Activated CD8-positive, alpha-beta T cell treated with anti-CD3 and anti-CD28 coated beads, Interleukin-2, amount 10 ng/mL, durations not matched to agents 7 days and 5 days (primary cell): ENCODE measurements at regions not wholly inside any gene's neighbourhood (a gene's known extent, or its start where the extent isn't known, plus 50 kb on each side); places are given as distances from the start of the nearest gene placed in this dataset.
A peak's percentile ranks its signal among the peaks of the same experiment; 100 is the strongest.

Source experiments
- ATAC-seq: fragments of 150-1000 bp; cut with Tn5 transposase; one replicate; pipeline ENCODE4 v1.10.0; 2021; ENCODE audit warnings: moderate library complexity
- CTCF ChIA-PET: fragments of 350-600 bp; sonication (Branson Sonifier 250); formaldehyde crosslinking; loops from one replicate; lab custom pipeline; 2021; ENCODE audit warnings: antibody characterized with exemption; lab: Charles Lee
- POLR2A ChIA-PET: fragments of 350-600 bp; sonication (Branson Sonifier 250); formaldehyde crosslinking; loops from one replicate; lab custom pipeline; 2021; ENCODE audit warnings: antibody characterized with exemption; lab: Charles Lee
- DNase-seq: peaks from one replicate; pipeline ENCODE4 v3.0.0-alpha.2; 2020
- H3K27ac Mint-ChIP-seq: one replicate; pipeline ENCODE4 v1.8.0; 2021; ENCODE audit warnings: mild to moderate bottlenecking, mixed read lengths
- H3K27me3 Mint-ChIP-seq: one replicate; pipeline ENCODE4 v1.8.0; 2021; ENCODE audit warnings: low read depth, mixed read lengths
- H3K36me3 Mint-ChIP-seq: one replicate; pipeline ENCODE4 v1.8.0; 2021; ENCODE audit warnings: low read depth, mixed read lengths
- H3K4me1 Mint-ChIP-seq: one replicate; pipeline ENCODE4 v1.8.0; 2021; ENCODE audit warnings: low read depth, mixed read lengths
- H3K4me3 Mint-ChIP-seq: one replicate; pipeline ENCODE4 v1.8.0; 2021; ENCODE audit warnings: mild to moderate bottlenecking, mixed read lengths
- H3K9me3 Mint-ChIP-seq: one replicate; pipeline ENCODE4 v1.8.0; 2022; ENCODE audit warnings: mixed read lengths; ENCODE audit not compliant: insufficient read depth

DNA sequence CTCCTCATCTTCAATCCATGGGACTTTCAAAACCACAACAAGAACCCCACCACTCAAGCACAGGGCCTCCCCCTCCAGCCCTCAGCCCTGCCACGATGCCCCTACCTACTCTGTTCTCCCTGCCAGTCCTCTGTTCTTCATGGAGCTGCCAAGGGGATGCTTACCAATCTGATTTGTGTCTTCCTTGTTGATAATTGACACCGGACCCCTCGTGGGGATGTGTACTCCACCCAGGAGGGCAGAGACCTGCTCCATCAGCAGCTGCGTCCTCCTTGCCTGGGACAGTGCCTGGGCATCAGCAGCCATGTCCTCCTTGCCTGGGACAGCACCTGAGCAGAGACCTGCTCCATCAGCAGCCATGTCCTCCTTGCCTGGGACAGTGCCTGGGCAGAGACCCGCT lies 1489.2 kb downstream of the TBC1D22A start:
- Mint-ChIP-seq H3K36me3 (no peaks in the 10 kb centered on the region), H3K4me1 (no peaks in the 10 kb centered on the region), H3K27ac (no peak overlapping the region), H3K9me3 (no peaks in the 10 kb centered on the region), H3K4me3 (no peak overlapping the region), H3K27me3 (peaks cover 5% of the 10 kb centered on the region)
- DNase-seq, result no peak
- no peak for ATAC-seq
- ChIA-PET CTCF (no interaction called here), POLR2A (no interaction called here)

- Mint-ChIP-seq H3K4me1 (no peaks in the 10 kb centered on the region), H3K4me3 (no peak overlapping the region), H3K27ac (no peak overlapping the region), H3K9me3 (no peaks in the 10 kb centered on the region), H3K36me3 (no peaks in the 10 kb centered on the region), H3K27me3 (peaks cover 7% of the 10 kb centered on the region)
- DNase-seq (no peak), ATAC-seq (no peak)
- ChIA-PET POLR2A (no interaction called here), CTCF (no interaction called here)
These were observed 1488.6 kb downstream of the TBC1D22A start for GRCh38 chr22:48250937-48251530.

DNA sequence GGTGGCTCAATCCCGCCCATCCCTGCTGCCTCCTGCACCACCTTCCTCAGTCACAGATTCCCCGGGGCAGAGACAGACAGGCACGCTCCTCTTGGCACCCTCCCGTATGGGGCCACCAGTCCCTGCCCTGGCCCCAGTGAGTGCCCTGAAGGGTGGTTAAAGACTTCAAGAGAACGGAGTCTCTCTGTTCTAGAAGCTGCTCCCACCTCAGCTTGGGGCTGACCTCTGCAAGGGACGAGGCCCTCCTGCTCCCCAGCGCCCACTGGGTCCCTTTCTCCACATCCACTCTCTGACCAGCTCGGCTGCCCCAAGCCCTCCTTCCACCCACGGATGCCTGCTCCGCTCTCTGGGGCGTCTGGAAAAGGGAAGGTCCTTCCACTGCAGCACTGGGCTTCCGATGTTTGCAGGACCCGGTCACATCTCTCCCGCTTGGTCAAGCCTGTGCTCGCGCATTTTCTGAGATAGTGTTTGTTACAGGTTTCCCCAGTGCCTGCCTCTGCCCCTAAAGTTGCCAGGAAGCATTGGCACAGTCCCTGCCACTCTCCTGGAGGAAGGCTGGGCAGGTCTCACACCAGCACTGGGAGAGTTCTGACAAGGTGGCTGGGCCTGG lies 1487.9 kb downstream of the TBC1D22A start:
- H3K27me3 Mint-ChIP-seq, result peaks cover 7% of the 10 kb centered on the region
- DNase-seq (no peak), ATAC-seq (no peak)
- peaks cover 2% of the 10 kb centered on the region for H3K4me1 Mint-ChIP-seq
- no peak overlapping the region for H3K27ac Mint-ChIP-seq
- no peak overlapping the region for H3K4me3 Mint-ChIP-seq
- CTCF ChIA-PET, result no interaction called here
- H3K36me3 Mint-ChIP-seq, result no peaks in the 10 kb centered on the region
- no peaks in the 10 kb centered on the region for H3K9me3 Mint-ChIP-seq
- POLR2A ChIA-PET, result no interaction called here

GRCh38 chr22:48249713-48250268 lies 1487.3 kb downstream of the TBC1D22A start:
- ChIA-PET POLR2A (no interaction called here), CTCF (no interaction called here)
- Mint-ChIP-seq H3K27ac (no peak overlapping the region), H3K27me3 (peaks cover 7% of the 10 kb centered on the region), H3K36me3 (no peaks in the 10 kb centered on the region), H3K4me3 (no peak overlapping the region), H3K9me3 (no peaks in the 10 kb centered on the region), H3K4me1 (peaks cover 8% of the 10 kb centered on the region)
- no peak for ATAC-seq
- DNase-seq, result no peak

- POLR2A ChIA-PET, result no interaction called here
- Mint-ChIP-seq H3K36me3 (no peaks in the 10 kb centered on the region), H3K9me3 (no peaks in the 10 kb centered on the region), H3K4me1 (peaks cover 10% of the 10 kb centered on the region), H3K4me3 (no peak overlapping the region), H3K27me3 (peaks cover 7% of the 10 kb centered on the region), H3K27ac (no peak overlapping the region)
- CTCF ChIA-PET, result no interaction called here
- ATAC-seq (no peak), DNase-seq (no peak)
These were observed 1486.5 kb downstream of the TBC1D22A start for GRCh38 chr22:48248901-48249455.

DNA sequence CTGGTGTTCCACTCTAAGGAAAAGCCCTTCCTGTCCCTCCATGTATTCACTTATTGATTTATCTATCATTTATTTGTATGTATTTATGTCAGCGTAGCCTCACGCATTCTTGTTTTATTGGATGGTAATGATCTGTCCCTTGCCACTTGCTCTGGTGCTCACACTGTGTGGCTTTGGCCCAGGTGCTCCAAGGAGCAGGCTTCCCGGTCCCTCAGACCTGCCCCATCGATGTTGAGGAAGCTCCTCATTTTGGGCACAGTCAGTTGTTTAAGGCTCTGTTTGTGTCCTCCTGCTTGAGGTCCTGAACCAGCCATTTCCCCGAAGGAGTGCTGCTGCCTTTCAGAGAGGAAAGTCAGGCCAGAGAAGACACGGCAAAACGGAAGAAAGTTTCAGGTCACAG lies 1485.4 kb downstream of the TBC1D22A start:
- ATAC-seq (no peak), DNase-seq (no peak)
- Mint-ChIP-seq H3K27ac (no peak overlapping the region), H3K36me3 (no peaks in the 10 kb centered on the region), H3K27me3 (peaks cover 11% of the 10 kb centered on the region), H3K9me3 (no peaks in the 10 kb centered on the region), H3K4me3 (no peak overlapping the region), H3K4me1 (peaks cover 11% of the 10 kb centered on the region)
- CTCF ChIA-PET, result no interaction called here
- POLR2A ChIA-PET, result no interaction called here

DNA sequence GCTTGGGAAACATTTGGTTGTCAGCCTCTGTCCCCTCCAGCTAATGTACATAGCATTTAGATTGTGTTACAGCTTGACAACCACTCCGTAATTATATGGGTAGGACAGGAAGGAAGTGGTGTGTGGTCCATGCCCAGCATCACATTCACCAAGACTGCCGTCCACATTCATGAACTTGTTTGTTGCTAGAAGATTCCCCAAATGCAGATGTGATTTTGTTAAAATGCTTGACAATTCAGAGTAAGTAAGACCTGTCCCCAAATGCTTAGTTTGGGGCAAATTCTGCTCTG lies 1482.7 kb downstream of the TBC1D22A start:
- DNase-seq (peak; percentile 44), ATAC-seq (no peak)
- Mint-ChIP-seq H3K4me1 (peaks cover 18% of the 10 kb centered on the region), H3K4me3 (no peak overlapping the region), H3K9me3 (no peaks in the 10 kb centered on the region), H3K27ac (no peak overlapping the region), H3K36me3 (no peaks in the 10 kb centered on the region), H3K27me3 (peaks cover 11% of the 10 kb centered on the region)
- POLR2A ChIA-PET, result no interaction called here
- CTCF ChIA-PET, result no interaction called here

DNA sequence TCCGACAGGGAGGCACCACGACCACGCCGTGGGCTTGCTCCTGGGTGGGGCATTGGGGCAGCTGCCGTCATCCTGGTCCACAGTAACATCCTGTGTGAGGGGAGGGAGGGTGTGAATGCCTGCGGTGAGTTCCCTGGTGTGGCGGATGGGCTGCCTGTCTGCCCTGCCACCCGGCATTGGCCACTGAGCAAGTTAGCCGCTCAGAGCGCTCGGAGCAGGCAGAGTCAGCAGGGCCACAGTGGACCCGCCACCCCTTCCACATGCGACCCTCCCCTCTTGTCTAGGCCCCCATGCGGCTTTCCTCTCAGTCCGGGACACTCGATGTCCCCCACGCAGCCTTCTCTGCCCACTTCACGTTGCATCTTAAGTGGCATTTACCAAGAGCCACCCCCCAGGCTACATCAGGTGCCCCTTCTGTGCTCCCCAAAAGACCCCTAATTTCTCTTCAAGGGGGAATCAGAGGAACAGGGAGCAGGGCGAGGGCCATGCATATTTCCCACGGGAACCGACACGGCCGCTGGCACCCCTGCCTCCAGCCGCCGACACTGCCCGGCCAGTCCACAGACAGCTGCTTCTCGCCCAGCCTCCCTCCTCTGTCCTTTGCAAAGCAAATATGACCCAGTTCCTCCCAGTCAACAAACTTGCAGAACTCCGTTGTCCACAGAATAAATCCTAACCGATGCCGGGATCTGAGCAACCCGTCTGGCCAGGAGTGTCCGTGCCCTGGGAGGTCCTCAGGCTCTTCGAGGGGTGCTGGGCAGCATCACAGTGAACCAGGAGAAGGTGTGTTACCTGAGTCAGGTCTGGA lies 1482.1 kb downstream of the TBC1D22A start:
- peaks cover 11% of the 10 kb centered on the region for H3K27me3 Mint-ChIP-seq
- no peaks in the 10 kb centered on the region for H3K9me3 Mint-ChIP-seq
- DNase-seq (no peak), ATAC-seq (no peak)
- H3K4me1 Mint-ChIP-seq, result peaks cover 18% of the 10 kb centered on the region
- POLR2A ChIA-PET, result no interaction called here
- H3K4me3 Mint-ChIP-seq, result no peak overlapping the region
- CTCF ChIA-PET, result no interaction called here
- H3K36me3 Mint-ChIP-seq, result no peaks in the 10 kb centered on the region
- H3K27ac Mint-ChIP-seq, result no peak overlapping the region

DNA sequence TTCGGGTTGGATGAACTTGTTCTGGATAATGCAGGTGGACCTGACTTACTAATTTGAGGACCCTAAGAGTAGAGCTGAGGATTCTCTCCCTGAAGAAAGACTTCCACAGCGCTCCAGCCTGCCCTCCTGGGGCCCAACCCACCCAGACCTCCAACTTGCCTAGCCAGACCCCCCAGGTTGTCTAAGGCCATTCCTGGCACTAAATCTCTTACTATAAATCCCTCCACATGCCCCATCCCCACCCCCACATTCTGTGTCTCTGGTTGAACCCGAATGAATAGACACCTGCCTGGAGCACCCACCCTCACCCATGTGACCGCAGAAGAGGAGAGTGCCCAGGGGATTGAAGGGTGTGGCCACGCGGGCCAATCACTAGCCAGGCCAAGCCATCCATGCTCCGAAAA lies 1480.0 kb downstream of the TBC1D22A start:
- no peak overlapping the region for H3K27ac Mint-ChIP-seq
- peaks cover 11% of the 10 kb centered on the region for H3K27me3 Mint-ChIP-seq
- H3K4me3 Mint-ChIP-seq, result no peak overlapping the region
- DNase-seq (no peak), ATAC-seq (no peak)
- H3K36me3 Mint-ChIP-seq, result no peaks in the 10 kb centered on the region
- CTCF ChIA-PET, result no interaction called here
- POLR2A ChIA-PET, result no interaction called here
- peaks cover 18% of the 10 kb centered on the region for H3K4me1 Mint-ChIP-seq
- H3K9me3 Mint-ChIP-seq, result no peaks in the 10 kb centered on the region

GRCh38 chr22:48241658-48242057 lies 1479.2 kb downstream of the TBC1D22A start:
- Mint-ChIP-seq H3K9me3 (no peaks in the 10 kb centered on the region), H3K27ac (no peak overlapping the region), H3K27me3 (peaks cover 6% of the 10 kb centered on the region), H3K4me1 (peaks cover 18% of the 10 kb centered on the region), H3K4me3 (no peak overlapping the region), H3K36me3 (no peaks in the 10 kb centered on the region)
- CTCF ChIA-PET, result no interaction called here
- ATAC-seq, result no peak
- no peak for DNase-seq
- POLR2A ChIA-PET, result no interaction called here

DNA sequence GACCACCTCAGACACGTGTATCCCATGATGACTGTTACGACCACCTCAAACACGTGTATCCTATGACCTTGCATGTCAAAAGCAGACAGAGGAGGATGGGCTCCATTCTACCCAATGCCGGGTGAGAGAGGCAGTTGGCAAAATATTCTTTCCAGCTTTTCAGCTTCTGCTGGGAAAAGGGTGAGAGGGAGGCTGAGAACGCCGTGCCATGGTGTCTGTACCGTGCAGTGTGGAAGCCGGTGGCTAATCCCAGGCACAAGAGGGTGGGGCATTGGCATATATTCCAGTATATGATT lies 1478.4 kb downstream of the TBC1D22A start:
- Mint-ChIP-seq H3K36me3 (no peaks in the 10 kb centered on the region), H3K9me3 (no peaks in the 10 kb centered on the region), H3K27ac (no peak overlapping the region), H3K4me1 (peaks cover 18% of the 10 kb centered on the region), H3K27me3 (peaks cover 4% of the 10 kb centered on the region), H3K4me3 (no peak overlapping the region)
- ChIA-PET CTCF (no interaction called here), POLR2A (no interaction called here)
- ATAC-seq (no peak), DNase-seq (no peak)

GRCh38 chr22:48240148-48240934 lies 1477.9 kb downstream of the TBC1D22A start:
- Mint-ChIP-seq H3K27me3 (peaks cover 4% of the 10 kb centered on the region), H3K4me1 (peaks cover 16% of the 10 kb centered on the region)

More at GRCh38 chr22:48240148-48240934, 1477.9 kb downstream of the TBC1D22A start:
- POLR2A ChIA-PET, result no interaction called here
- Mint-ChIP-seq H3K36me3 (no peaks in the 10 kb centered on the region), H3K9me3 (no peaks in the 10 kb centered on the region), H3K4me3 (no peak overlapping the region), H3K27ac (no peak overlapping the region)
- ATAC-seq, result no peak
- DNase-seq, result no peak
- CTCF ChIA-PET, result no interaction called here
